Bronchial epithelial cell (primary cell): ENCODE measurements at regions not wholly inside any gene's neighbourhood (a gene's known extent, or its start where the extent isn't known, plus 50 kb on each side); places are given as distances from the start of the nearest gene placed in this dataset.

Source experiments
- DNase-seq: peaks from one replicate; pipeline ENCODE4 v3.0.0-alpha.2; 2010; ENCODE audit warnings: low read depth
- FAIRE-seq: peaks from 2 replicates; lab custom pipeline; 2011; peaks lifted over from hg19 to GRCh38; lab: Jason Lieb, UNC
- H3K27me3 ChIP-seq: 2 replicates; pipeline ENCODE4 v1.5.1; 2011; ENCODE audit warnings: low read length; ENCODE audit not compliant: control insufficient read depth, insufficient read depth
- H3K36me3 ChIP-seq: 2 replicates; pipeline ENCODE4 v1.5.1; 2011; ENCODE audit warnings: low read length; ENCODE audit not compliant: control insufficient read depth, insufficient read depth
- H3K4me3 ChIP-seq: 2 replicates; pipeline ENCODE4 v1.5.1; 2011; ENCODE audit warnings: mild to moderate bottlenecking, low read depth, low read length, control low read depth
- CTCF ChIP-seq: IDR thresholded peaks from 2 replicates; pipeline ENCODE4 v1.5.1; 2011; ENCODE audit warnings: mild to moderate bottlenecking, moderate library complexity, low read length, control low read depth, inconsistent platforms; ENCODE audit not compliant: insufficient read depth, severe bottlenecking

DNA sequence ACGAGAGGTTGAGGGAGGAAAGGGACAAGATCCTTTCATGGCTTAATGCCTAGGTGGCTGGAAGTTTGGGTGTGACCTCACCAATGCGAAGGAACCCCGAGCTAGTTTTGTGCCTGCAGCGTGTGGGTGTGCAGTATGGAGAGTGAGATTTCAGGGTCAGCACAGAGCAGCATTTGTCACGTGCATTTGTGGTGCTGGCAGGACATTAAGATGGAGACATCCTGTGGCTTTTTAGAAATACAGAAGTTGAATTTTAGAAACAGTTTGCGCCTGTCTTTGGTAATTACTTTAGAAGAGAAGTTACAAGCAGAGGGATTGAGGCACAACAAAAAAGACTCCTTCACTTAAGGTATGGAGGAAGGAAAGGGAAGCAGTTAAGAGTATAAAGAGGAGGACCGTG is 258.2 kb upstream of the THUMPD2 start:
- no peak for FAIRE-seq

GRCh38 chr2:40036241-40036640 is 257.2 kb upstream of the THUMPD2 start:
- no peak for TF ChIP-seq CTCF
- no peaks in the 10 kb centered on the region for H3K27me3 ChIP-seq
- H3K4me3 ChIP-seq, result no peak overlapping the region
- no peaks in the 10 kb centered on the region for H3K36me3 ChIP-seq
- FAIRE-seq (no peak), DNase-seq (no peak)

More for the DNA sequence above, 258.2 kb upstream of the THUMPD2 start:
- H3K36me3 ChIP-seq, result no peaks in the 10 kb centered on the region
- DNase-seq, result no peak
- H3K4me3 ChIP-seq, result no peak overlapping the region
- H3K27me3 ChIP-seq, result no peaks in the 10 kb centered on the region
- TF ChIP-seq CTCF, result no peak

- no peak for TF ChIP-seq CTCF
- DNase-seq (peak; percentile 46), FAIRE-seq (no peak)
- Histone ChIP-seq H3K4me3 (no peak overlapping the region), H3K36me3 (no peaks in the 10 kb centered on the region), H3K27me3 (no peaks in the 10 kb centered on the region)
These were observed 255.7 kb upstream of the THUMPD2 start for GRCh38 chr2:40034801-40035200.

DNA sequence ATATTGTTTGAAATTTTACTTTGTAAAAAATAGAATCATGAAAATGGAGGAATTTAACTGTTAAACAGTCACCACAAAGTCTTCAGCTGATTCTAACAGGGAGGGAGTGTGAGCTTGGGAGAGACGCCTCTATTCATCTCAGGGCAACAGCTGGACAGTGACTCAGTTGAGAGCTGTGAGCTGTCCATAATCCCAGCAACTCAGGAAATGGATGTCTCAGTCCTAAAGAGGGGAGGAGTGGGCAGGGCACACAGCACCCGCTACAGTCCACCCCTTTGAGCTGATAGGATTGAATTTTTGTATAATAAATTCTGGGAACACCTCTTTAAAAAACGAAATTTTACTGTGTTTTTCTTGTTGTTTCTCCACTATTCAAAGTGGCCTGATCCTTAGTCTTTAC is 255.1 kb upstream of the THUMPD2 start:
- TF ChIP-seq CTCF, result no peak
- DNase-seq (peak; percentile 84), FAIRE-seq (no peak)
- no peak overlapping the region for H3K4me3 ChIP-seq
- H3K36me3 ChIP-seq, result no peaks in the 10 kb centered on the region
- no peaks in the 10 kb centered on the region for H3K27me3 ChIP-seq

DNA sequence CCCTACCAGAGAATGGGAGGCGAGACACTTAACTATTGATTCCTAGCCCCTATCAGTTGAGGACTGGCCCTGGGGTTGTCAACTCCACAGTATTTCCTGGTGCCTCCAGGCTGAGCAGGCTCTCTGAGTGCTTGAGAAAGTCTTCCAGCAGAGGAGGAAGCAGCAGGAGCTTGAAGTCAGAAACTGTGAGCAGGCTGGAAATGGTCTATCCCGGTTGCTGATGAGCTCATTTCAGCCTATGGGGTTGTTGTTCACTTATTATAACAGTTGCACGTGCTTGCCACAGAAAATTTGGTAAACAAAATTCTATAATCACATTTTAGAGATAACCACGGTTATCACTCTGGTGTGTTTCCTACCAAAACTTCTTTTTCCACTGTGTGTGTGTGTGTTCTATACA is 254.7 kb upstream of the THUMPD2 start:
- DNase-seq, result no peak

More for the DNA sequence above, 254.7 kb upstream of the THUMPD2 start:
- no peak for TF ChIP-seq CTCF
- H3K4me3 ChIP-seq, result no peak overlapping the region
- H3K36me3 ChIP-seq, result no peaks in the 10 kb centered on the region
- no peaks in the 10 kb centered on the region for H3K27me3 ChIP-seq
- FAIRE-seq, result no peak
